ENCODE measurements at regions not wholly inside any gene's neighbourhood (a gene's known extent, or its start where the extent isn't known, plus 50 kb on each side); places are given as distances from the start of the nearest gene placed in this dataset.

GRCh38 chr6:106804346-106805335, 169.9 kb downstream of the CD24 start:
- Mint-ChIP-seq H3K27me3 (ENCODE audit: low read depth) (peaks cover 4% of the 10 kb centered on the region), H3K9me3 (ENCODE audit: insufficient read depth) (peaks cover 18% of the 10 kb centered on the region), H3K27ac (no peak overlapping the region), H3K36me3 (ENCODE audit: low read depth) (no peaks in the 10 kb centered on the region), H3K4me3 (no peak overlapping the region), H3K4me1 (ENCODE audit: low read depth) (peaks cover under 1% of the 10 kb centered on the region)
- DNase-seq (no peak), ATAC-seq (no peak)
- ChIA-PET CTCF (no interaction called here), POLR2A (no interaction called here)

- Mint-ChIP-seq H3K4me3 (no peak overlapping the region), H3K4me1 (ENCODE audit: low read depth) (peaks cover 10% of the 10 kb centered on the region), H3K9me3 (ENCODE audit: insufficient read depth) (peaks cover 6% of the 10 kb centered on the region), H3K27ac (no peak overlapping the region), H3K36me3 (ENCODE audit: low read depth) (no peaks in the 10 kb centered on the region), H3K27me3 (ENCODE audit: low read depth) (peaks cover 10% of the 10 kb centered on the region)
- ATAC-seq (no peak), DNase-seq (no peak)
- ChIA-PET CTCF (no interaction called here), POLR2A (no interaction called here)
These were observed 171.3 kb downstream of the CD24 start for GRCh38 chr6:106803188-106803587.

- H3K4me1 Mint-ChIP-seq (ENCODE audit: low read depth), result peaks cover 10% of the 10 kb centered on the region
- H3K36me3 Mint-ChIP-seq (ENCODE audit: low read depth), result no peaks in the 10 kb centered on the region
- H3K4me3 Mint-ChIP-seq, result no peak overlapping the region
- H3K27me3 Mint-ChIP-seq (ENCODE audit: low read depth), result peaks cover 16% of the 10 kb centered on the region
- POLR2A ChIA-PET, result no interaction called here
- H3K9me3 Mint-ChIP-seq (ENCODE audit: insufficient read depth), result peaks cover under 1% of the 10 kb centered on the region
- DNase-seq (no peak), ATAC-seq (no peak)
- H3K27ac Mint-ChIP-seq, result no peak overlapping the region
- CTCF ChIA-PET, result no interaction called here
These were observed 172.4 kb downstream of the CD24 start for GRCh38 chr6:106802139-106802538.

- H3K27ac Mint-ChIP-seq, result no peak overlapping the region
- no peaks in the 10 kb centered on the region for H3K36me3 Mint-ChIP-seq (ENCODE audit: low read depth)
- POLR2A ChIA-PET, result no interaction called here
- H3K27me3 Mint-ChIP-seq (ENCODE audit: low read depth), result peaks cover 16% of the 10 kb centered on the region
- CTCF ChIA-PET, result no interaction called here
- no peaks in the 10 kb centered on the region for H3K9me3 Mint-ChIP-seq (ENCODE audit: insufficient read depth)
- H3K4me1 Mint-ChIP-seq (ENCODE audit: low read depth), result peaks cover 10% of the 10 kb centered on the region
- DNase-seq, result no peak
- H3K4me3 Mint-ChIP-seq, result no peak overlapping the region
- no peak for ATAC-seq
These were observed 171.9 kb downstream of the QRSL1 start for GRCh38 chr6:106801256-106801655.

- H3K27me3 Mint-ChIP-seq (ENCODE audit: low read depth), result peaks cover 20% of the 10 kb centered on the region
- no peak overlapping the region for H3K27ac Mint-ChIP-seq
- ChIA-PET POLR2A (no interaction called here), CTCF (no interaction called here)
- H3K9me3 Mint-ChIP-seq (ENCODE audit: insufficient read depth), result no peaks in the 10 kb centered on the region
- H3K4me3 Mint-ChIP-seq, result no peak overlapping the region
- H3K4me1 Mint-ChIP-seq (ENCODE audit: low read depth), result peaks cover 10% of the 10 kb centered on the region
- no peak for DNase-seq
- no peaks in the 10 kb centered on the region for H3K36me3 Mint-ChIP-seq (ENCODE audit: low read depth)
- ATAC-seq, result no peak
These were observed 171.0 kb downstream of the QRSL1 start for GRCh38 chr6:106800379-106800778.

GRCh38 chr6:106799031-106799894, 169.9 kb downstream of the QRSL1 start:
- H3K27me3 Mint-ChIP-seq (ENCODE audit: low read depth), result peaks cover 20% of the 10 kb centered on the region
- H3K4me3 Mint-ChIP-seq, result no peak overlapping the region
- ChIA-PET POLR2A (no interaction called here), CTCF (no interaction called here)
- H3K9me3 Mint-ChIP-seq (ENCODE audit: insufficient read depth), result no peaks in the 10 kb centered on the region
- DNase-seq, result peak; percentile 32
- no peak overlapping the region for H3K27ac Mint-ChIP-seq
- ATAC-seq, result no peak
- H3K36me3 Mint-ChIP-seq (ENCODE audit: low read depth), result no peaks in the 10 kb centered on the region
- H3K4me1 Mint-ChIP-seq (ENCODE audit: low read depth), result peaks cover 10% of the 10 kb centered on the region

- Mint-ChIP-seq H3K4me3 (no peak overlapping the region), H3K27ac (no peak overlapping the region), H3K36me3 (ENCODE audit: low read depth) (no peaks in the 10 kb centered on the region), H3K4me1 (ENCODE audit: low read depth) (peaks cover 10% of the 10 kb centered on the region), H3K27me3 (ENCODE audit: low read depth) (peaks cover 29% of the 10 kb centered on the region), H3K9me3 (ENCODE audit: insufficient read depth) (no peaks in the 10 kb centered on the region)
- DNase-seq (no peak), ATAC-seq (no peak)
- POLR2A ChIA-PET, result no interaction called here
- CTCF ChIA-PET, result no interaction called here
These were observed 167.8 kb downstream of the QRSL1 start for GRCh38 chr6:106797186-106797585.

- ChIA-PET CTCF (no interaction called here), POLR2A (no interaction called here)
These were observed 167.4 kb downstream of the QRSL1 start for GRCh38 chr6:106796781-106797180.

GRCh38 chr6:106794129-106794528, 164.8 kb downstream of the QRSL1 start:
- no peaks in the 10 kb centered on the region for H3K9me3 Mint-ChIP-seq (ENCODE audit: insufficient read depth)
- ChIA-PET CTCF (no interaction called here), POLR2A (no interaction called here)
- no peak overlapping the region for H3K27ac Mint-ChIP-seq
- H3K27me3 Mint-ChIP-seq (ENCODE audit: low read depth), result peaks cover 23% of the 10 kb centered on the region
- no peak overlapping the region for H3K4me3 Mint-ChIP-seq
- no peak for ATAC-seq
- DNase-seq, result no peak
- H3K36me3 Mint-ChIP-seq (ENCODE audit: low read depth), result no peaks in the 10 kb centered on the region
- peaks cover 4% of the 10 kb centered on the region for H3K4me1 Mint-ChIP-seq (ENCODE audit: low read depth)

More at GRCh38 chr6:106796781-106797180, 167.4 kb downstream of the QRSL1 start:
- Mint-ChIP-seq H3K27ac (no peak overlapping the region), H3K4me3 (no peak overlapping the region), H3K4me1 (ENCODE audit: low read depth) (peaks cover 10% of the 10 kb centered on the region), H3K27me3 (ENCODE audit: low read depth) (peaks cover 26% of the 10 kb centered on the region), H3K36me3 (ENCODE audit: low read depth) (no peaks in the 10 kb centered on the region), H3K9me3 (ENCODE audit: insufficient read depth) (no peaks in the 10 kb centered on the region)
- DNase-seq (no peak), ATAC-seq (no peak)

- no peaks in the 10 kb centered on the region for H3K9me3 Mint-ChIP-seq (ENCODE audit: insufficient read depth)
- no peak overlapping the region for H3K4me3 Mint-ChIP-seq
- ChIA-PET POLR2A (no interaction called here), CTCF (no interaction called here)
- ATAC-seq (no peak), DNase-seq (no peak)
- no peaks in the 10 kb centered on the region for H3K4me1 Mint-ChIP-seq (ENCODE audit: low read depth)
- peaks cover 16% of the 10 kb centered on the region for H3K27me3 Mint-ChIP-seq (ENCODE audit: low read depth)
- no peak overlapping the region for H3K27ac Mint-ChIP-seq
- H3K36me3 Mint-ChIP-seq (ENCODE audit: low read depth), result no peaks in the 10 kb centered on the region
These were observed 163.3 kb downstream of the QRSL1 start for GRCh38 chr6:106792536-106793236.

GRCh38 chr6:106790935-106791334, 161.6 kb downstream of the QRSL1 start:
- DNase-seq (no peak), ATAC-seq (no peak)
- Mint-ChIP-seq H3K4me1 (ENCODE audit: low read depth) (no peaks in the 10 kb centered on the region), H3K36me3 (ENCODE audit: low read depth) (no peaks in the 10 kb centered on the region), H3K27ac (no peak overlapping the region), H3K9me3 (ENCODE audit: insufficient read depth) (no peaks in the 10 kb centered on the region), H3K27me3 (ENCODE audit: low read depth) (peaks cover 15% of the 10 kb centered on the region), H3K4me3 (no peak overlapping the region)
- ChIA-PET POLR2A (no interaction called here), CTCF (no interaction called here)
